ENCODE measurements at regions not wholly inside any gene's neighbourhood (a gene's known extent, or its start where the extent isn't known, plus 50 kb on each side); places are given as distances from the start of the nearest gene placed in this dataset.

DNA sequence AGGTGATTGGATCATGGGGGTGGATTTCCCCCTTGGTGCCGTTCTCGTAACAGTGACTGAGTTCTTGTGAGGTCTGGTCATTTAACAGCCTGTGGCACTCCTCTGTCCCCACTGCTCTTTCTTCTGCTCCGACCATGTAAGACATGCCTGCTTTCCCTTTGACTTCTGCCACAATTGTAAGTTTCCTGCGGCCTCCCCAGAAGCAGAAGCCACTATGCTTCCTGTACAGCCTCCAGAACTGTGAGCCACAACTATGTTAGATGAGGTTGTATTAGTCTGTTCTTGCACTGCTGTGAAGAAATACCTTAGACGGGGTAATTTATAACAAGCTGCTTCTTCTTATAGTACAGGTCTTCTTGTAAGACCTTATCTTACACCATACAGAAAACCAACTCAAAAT is 241.7 kb upstream of the KLF14 start:
- H4K20me1 ChIP-seq (replicated peaks; ENCODE audit: control insufficient read depth, extremely low read depth, insufficient read depth, low read length) = no peaks in the 10 kb centered on the region
- no peak overlapping the region for H3K4me3 ChIP-seq (replicated peaks in 1 of 3; ENCODE audit: insufficient read depth in 1 of 3, low read depth in 1 of 3, low read length in 3 of 3)
- H3K9me3 ChIP-seq (replicated peaks; ENCODE audit: control insufficient read depth, insufficient read depth, low read length) = no peaks in the 10 kb centered on the region
- no peak overlapping the region for H3K4me2 ChIP-seq (ENCODE audit: insufficient read depth, low read length)
- intact Hi-C loops (cut with micrococcal nuclease) = no loop called here
- TF ChIP-seq POLR2AphosphoS5 (IDR thresholded peaks at IDR 0.05; ENCODE audit: insufficient read depth, low read depth, low read length) (no peak), EZH2 (IDR thresholded peaks at IDR 0.05; ENCODE audit: borderline replicate concordance, low read depth, low read length, severe bottlenecking) (no peak), POLR2A (IDR thresholded peaks at IDR 0.05; ENCODE audit: low read depth, low read length) (no peak), MYC (IDR thresholded peaks at IDR 0.05; ENCODE audit: low read depth, low read length) (no peak), JUN (IDR thresholded peaks at IDR 0.05; ENCODE audit: borderline replicate concordance, insufficient read depth, insufficient read length, low read depth) (no peak)
- TF ChIP-seq, protein P1, sequence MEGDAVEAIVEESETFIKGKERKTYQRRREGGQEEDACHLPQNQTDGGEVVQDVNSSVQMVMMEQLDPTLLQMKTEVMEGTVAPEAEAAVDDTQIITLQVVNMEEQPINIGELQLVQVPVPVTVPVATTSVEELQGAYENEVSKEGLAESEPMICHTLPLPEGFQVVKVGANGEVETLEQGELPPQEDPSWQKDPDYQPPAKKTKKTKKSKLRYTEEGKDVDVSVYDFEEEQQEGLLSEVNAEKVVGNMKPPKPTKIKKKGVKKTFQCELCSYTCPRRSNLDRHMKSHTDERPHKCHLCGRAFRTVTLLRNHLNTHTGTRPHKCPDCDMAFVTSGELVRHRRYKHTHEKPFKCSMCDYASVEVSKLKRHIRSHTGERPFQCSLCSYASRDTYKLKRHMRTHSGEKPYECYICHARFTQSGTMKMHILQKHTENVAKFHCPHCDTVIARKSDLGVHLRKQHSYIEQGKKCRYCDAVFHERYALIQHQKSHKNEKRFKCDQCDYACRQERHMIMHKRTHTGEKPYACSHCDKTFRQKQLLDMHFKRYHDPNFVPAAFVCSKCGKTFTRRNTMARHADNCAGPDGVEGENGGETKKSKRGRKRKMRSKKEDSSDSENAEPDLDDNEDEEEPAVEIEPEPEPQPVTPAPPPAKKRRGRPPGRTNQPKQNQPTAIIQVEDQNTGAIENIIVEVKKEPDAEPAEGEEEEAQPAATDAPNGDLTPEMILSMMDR (IDR thresholded peaks at IDR 0.05; ENCODE audit: extremely low read depth in 1 of 2, insufficient read depth in 1 of 2, low read depth in 1 of 2, low read length in 2 of 2) = no peak
- BruUV-seq (replicated peaks) = no TSS peak
- no peaks in the 10 kb centered on the region for H3K27me3 ChIP-seq (ENCODE audit: control insufficient read depth in 2 of 2, insufficient read depth in 2 of 2, low read length in 2 of 2)
- no peaks in the 10 kb centered on the region for H3K79me2 ChIP-seq (ENCODE audit: control insufficient read depth, insufficient read depth, low read length)
- CTCF ChIA-PET = interaction anchor here (1.0 kb wide), 1 partner anchor 29 kb away, joined by 3 read pairs; no protein-coding TSS in a partner anchor
- no peak overlapping the region for H3K9ac ChIP-seq (replicated peaks; ENCODE audit: extremely low read depth, insufficient read depth, low read length)
- POLR2A ChIA-PET = no interaction called here
- FAIRE-seq = no peak
- H2AFZ ChIP-seq (ENCODE audit: low read depth, low read length) = no peak overlapping the region
- H3K36me3 ChIP-seq (ENCODE audit: control insufficient read depth in 2 of 2, extremely low read depth in 1 of 2, insufficient read depth in 2 of 2, low read length in 2 of 2) = peaks cover 0 to 2% of the 10 kb centered on the region in 2 experiments
- no peaks in the 10 kb centered on the region for H3K9me1 ChIP-seq (replicated peaks; ENCODE audit: control insufficient read depth, extremely low read depth, insufficient read depth, low read length)
- dilution Hi-C loops (cut with MboI; ENCODE audit: extremely low pct_ligation_motif_present, low sequenced_read_pairs) = no loop called here
- no peaks in the 10 kb centered on the region for H3K4me1 ChIP-seq (ENCODE audit: control insufficient read depth, extremely low read depth, insufficient read depth, low read length)
- DNase-seq (ENCODE audit: low read depth, low spot score) = no peak
- no peak overlapping the region for H3K27ac ChIP-seq (ENCODE audit: insufficient read depth, low read depth, low read length)

DNA sequence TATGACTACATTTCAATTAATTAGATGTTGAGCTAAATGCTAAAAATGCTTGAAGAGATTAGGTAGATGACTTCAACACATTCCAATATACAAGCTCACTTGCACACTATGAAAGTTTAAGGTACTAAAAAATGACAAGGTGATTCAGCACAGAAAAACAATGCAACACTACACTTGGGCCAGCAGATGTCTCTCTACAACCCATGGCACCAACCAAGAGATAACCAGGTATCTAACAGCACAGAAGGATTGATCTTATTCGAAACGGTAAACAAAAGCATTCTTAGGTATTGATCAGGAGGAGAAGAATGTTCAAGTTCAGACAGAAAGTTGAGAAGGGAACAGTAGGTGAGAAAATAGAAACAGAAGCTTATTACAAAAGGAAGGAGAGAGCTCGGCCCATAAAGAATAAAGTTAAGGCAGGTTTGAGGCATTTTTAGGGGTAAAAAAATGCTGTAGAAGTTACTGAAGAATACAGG is 248.2 kb upstream of the KLF14 start:
- no peak for TF ChIP-seq POLR2A (IDR thresholded peaks at IDR 0.05; ENCODE audit: low read depth, low read length)
- TF ChIP-seq, protein P1 (IDR thresholded peaks at IDR 0.05; ENCODE audit: extremely low read depth in 1 of 2, insufficient read depth in 1 of 2, low read depth in 1 of 2, low read length in 2 of 2) = peak; percentile 48 to 62
- TF ChIP-seq, protein P2, sequence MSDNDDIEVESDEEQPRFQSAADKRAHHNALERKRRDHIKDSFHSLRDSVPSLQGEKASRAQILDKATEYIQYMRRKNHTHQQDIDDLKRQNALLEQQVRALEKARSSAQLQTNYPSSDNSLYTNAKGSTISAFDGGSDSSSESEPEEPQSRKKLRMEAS (IDR thresholded peaks at IDR 0.05; ENCODE audit: insufficient read depth, insufficient read length) = no peak
- no peak for TF ChIP-seq MYC (IDR thresholded peaks at IDR 0.05; ENCODE audit: low read depth, low read length)
- no peak for TF ChIP-seq JUN (IDR thresholded peaks at IDR 0.05; ENCODE audit: borderline replicate concordance, insufficient read depth, insufficient read length, low read depth)
- TF ChIP-seq GATA2 (IDR thresholded peaks at IDR 0.05; ENCODE audit: insufficient read depth, insufficient read length, low read depth, low read length) = no peak
- TF ChIP-seq FOS (IDR thresholded peaks at IDR 0.05; ENCODE audit: borderline replicate concordance, insufficient read depth, low read length) = no peak
- FAIRE-seq = no peak
- no peak overlapping the region for H3K4me3 ChIP-seq (replicated peaks in 1 of 3; ENCODE audit: insufficient read depth in 1 of 3, low read depth in 1 of 3, low read length in 3 of 3)
- H2AFZ ChIP-seq (ENCODE audit: low read depth, low read length) = no peak overlapping the region
- no peak overlapping the region for H3K27ac ChIP-seq (ENCODE audit: insufficient read depth, low read depth, low read length)
- H3K36me3 ChIP-seq (ENCODE audit: control insufficient read depth in 2 of 2, extremely low read depth in 1 of 2, insufficient read depth in 2 of 2, low read length in 2 of 2) = peaks cover 0 to 2% of the 10 kb centered on the region in 2 experiments
- no peaks in the 10 kb centered on the region for H3K27me3 ChIP-seq (ENCODE audit: control insufficient read depth in 2 of 2, insufficient read depth in 2 of 2, low read length in 2 of 2)
- H3K9me1 ChIP-seq (replicated peaks; ENCODE audit: control insufficient read depth, extremely low read depth, insufficient read depth, low read length) = no peaks in the 10 kb centered on the region
- no TSS peak for BruUV-seq (replicated peaks)
- dilution Hi-C loops (cut with MboI; ENCODE audit: extremely low pct_ligation_motif_present, low sequenced_read_pairs) (no loop called here), intact Hi-C loops (cut with micrococcal nuclease) (loop anchor here (1.0 kb wide), 2 partner anchors 25 to 58 kb away; no protein-coding TSS in a partner anchor)
- H3K4me1 ChIP-seq (ENCODE audit: control insufficient read depth, extremely low read depth, insufficient read depth, low read length) = no peaks in the 10 kb centered on the region
- no peaks in the 10 kb centered on the region for H4K20me1 ChIP-seq (replicated peaks; ENCODE audit: control insufficient read depth, extremely low read depth, insufficient read depth, low read length)
- no peaks in the 10 kb centered on the region for H3K9me3 ChIP-seq (replicated peaks; ENCODE audit: control insufficient read depth, insufficient read depth, low read length)
- CTCF ChIA-PET = interaction anchor here (0.6 to 3.1 kb wide), 36 partner anchors 8 to 518 kb away, joined by 3 to 37 read pairs (median 6); no protein-coding TSS in a partner anchor
- H3K4me2 ChIP-seq (ENCODE audit: insufficient read depth, low read length) = no peak overlapping the region
- POLR2A ChIA-PET = no interaction called here
- H3K79me2 ChIP-seq (ENCODE audit: control insufficient read depth, insufficient read depth, low read length) = no peaks in the 10 kb centered on the region
- no peak overlapping the region for H3K9ac ChIP-seq (replicated peaks; ENCODE audit: extremely low read depth, insufficient read depth, low read length)
- DNase-seq (ENCODE audit: low read depth, low spot score) = peak; percentile 54
